Transverse colon (tissue), 4 donors: ENCODE measurements at regions not wholly inside any gene's neighbourhood (a gene's known extent, or its start where the extent isn't known, plus 50 kb on each side); places are given as distances from the start of the nearest gene placed in this dataset.
"Not testable (repeated sequence)": the region's sequence is repeated elsewhere in the genome, so short reads cannot be mapped to it uniquely, and the experiment has no call there.

Experiments used
- DNase-seq: peaks from one replicate; pipeline ENCODE4 v3.0.0-alpha.2; 2019
- H3K27ac ChIP-seq, 4 donors: fragments of 200-600 bp; sonication (generic); 2 replicates each; pipeline ENCODE4 v1.5.1; 2016 to 2018; ENCODE audit warnings: inconsistent platforms in 4 of 4
- H3K27me3 ChIP-seq: fragments of 200-600 bp; sonication (generic); 2 replicates; pipeline ENCODE4 v1.5.1; 2017; ENCODE audit warnings: inconsistent platforms
- H3K36me3 ChIP-seq, 4 donors: fragments of 200-600 bp; sonication (generic); 2 replicates each; pipeline ENCODE4 v1.5.1; 2017 to 2019; ENCODE audit warnings: inconsistent platforms in 4 of 4
- H3K4me1 ChIP-seq, 4 donors: fragments of 200-600 bp; sonication (generic); 2 replicates each; pipeline ENCODE4 v1.5.1; 2017 to 2020; ENCODE audit warnings: inconsistent platforms in 4 of 4
- H3K4me3 ChIP-seq, 4 donors: fragments of 200-600 bp; sonication (generic); 1 replicate in 1 of 4; 2 replicates in 3 of 4; pipeline versions ENCODE4 v1.5.1 to v1.6.1; 2017 to 2019; ENCODE audit warnings: inconsistent platforms in 4 of 4
- H3K9me3 ChIP-seq, 2 donors: fragments of 200-600 bp; sonication (generic); 2 replicates each; pipeline ENCODE4 v1.5.1; 2017 to 2019; ENCODE audit warnings: inconsistent platforms in 2 of 2
- CTCF ChIP-seq, 5 experiments: fragments of 200-600 bp in 3 of 5; fragments of 450-650 bp in 2 of 5; sonication (generic) in 3 of 5; IDR thresholded peaks; 1 replicate in 2 of 5; 2 replicates in 3 of 5; pipeline ENCODE4 v1.5.1; 2016 to 2017; ENCODE audit warnings: antibody characterized with exemption in 5 of 5, inconsistent platforms in 3 of 5, mild to moderate bottlenecking in 2 of 5, moderate library complexity in 1 of 5
- EP300 ChIP-seq: sonication (generic); formaldehyde crosslinking; IDR thresholded peaks from one replicate; pipeline ENCODE4 v1.6.1; 2017; ENCODE audit warnings: antibody characterized with exemption, low read depth
- POLR2A ChIP-seq: fragments of 450-650 bp; IDR thresholded peaks from one replicate; pipeline ENCODE4 v1.6.1; 2016; ENCODE audit warnings: antibody characterized with exemption, mild to moderate bottlenecking, moderate library complexity
- POLR2AphosphoS5 ChIP-seq, 3 donors: sonication (generic); formaldehyde crosslinking; IDR thresholded peaks; one replicate each; pipeline ENCODE4 v1.6.1; 2016; ENCODE audit warnings: antibody characterized with exemption in 3 of 3
- WGBS, 2 donors: methylation state at CpG; one replicate each; pipeline ENCODE4 v1.1.5; 2018; ENCODE audit warnings: low coverage in 1 of 2; 5-methylcytosine and 5-hydroxymethylcytosine counted together
- in situ Hi-C, 4 donors: fragments of 200-750 bp; cut with MboI; loops; one replicate each; pipeline versions ENCODE4 v1.15.0 to v1.15.1; 2017; ENCODE audit warnings: low sequenced_read_pairs in 3 of 4, low pct_ligation_motif_present in 1 of 4, low pct_unique_long_range_greater_than_20kb in 1 of 4
- intact Hi-C: fragments of 100-400 bp; cut with DNase I; formaldehyde crosslinking; loops from one replicate; pipeline ENCODE4 v1.15.1; 2023; ENCODE audit warnings: low total_unique reads

- 41 to 54% methylated on average over 7 to 13 of the region's 13 CpGs for WGBS, 2 donors
- intact Hi-C loops (no loop called here), in situ Hi-C loops (loop anchor here in 3 of 4 donors (10.0 to 25.0 kb wide), 3 partner anchors 275 to 378 kb away; partner anchors contain the start of gene CLDN11 (in 2 of the 3))
- no peak overlapping the region for H3K4me3 ChIP-seq
- H3K4me1 ChIP-seq = no peaks in the 10 kb centered on the region
- H3K9me3 ChIP-seq = no peaks in the 10 kb centered on the region
- no peak overlapping the region for H3K27ac ChIP-seq
- H3K36me3 ChIP-seq = no peaks in the 10 kb centered on the region
- H3K27me3 ChIP-seq = no peaks in the 10 kb centered on the region
- DNase-seq = peak; percentile 65
- no peak for TF ChIP-seq POLR2A
- peak; percentile 64 to 73 (median 71) for TF ChIP-seq CTCF (IDR thresholded peaks at IDR 0.05)
Observed at GRCh38 chr3:170689893-170690660, 104.2 kb upstream of the SLC7A14 start.

GRCh38 chr3:170689296-170689829, 103.5 kb upstream of the SLC7A14 start:
- no peak for DNase-seq
- in situ Hi-C loops (loop anchor here in 2 of 4 donors (25.0 kb wide), 2 partner anchors 277 to 377 kb away; partner anchors contain the start of gene CLDN11 (in 1 of the 2)), intact Hi-C loops (no loop called here)
- TF ChIP-seq EP300 = no peak
- TF ChIP-seq POLR2AphosphoS5 (IDR thresholded peaks at IDR 0.05) = no peak
- no peak for TF ChIP-seq CTCF (IDR thresholded peaks at IDR 0.05)
- WGBS, 2 donors = 63 to 84% methylated on average over 2 to 4 of the region's 4 CpGs
- no peak overlapping the region for H3K27ac ChIP-seq
- H3K36me3 ChIP-seq = no peaks in the 10 kb centered on the region
- no peak overlapping the region for H3K4me3 ChIP-seq
- H3K4me1 ChIP-seq = no peaks in the 10 kb centered on the region
- no peaks in the 10 kb centered on the region for H3K9me3 ChIP-seq
- no peaks in the 10 kb centered on the region for H3K27me3 ChIP-seq

GRCh38 chr3:170688222-170688621, 102.3 kb upstream of the SLC7A14 start:
- H3K27me3 ChIP-seq, intact Hi-C loops, H3K4me3 ChIP-seq, H3K36me3 ChIP-seq, H3K27ac ChIP-seq, DNase-seq, H3K9me3 ChIP-seq, H3K4me1 ChIP-seq: not testable (repeated sequence)
- 88 to 100% methylated on average over 3 to 4 of the region's 4 CpGs for WGBS, 2 donors
- in situ Hi-C loops = loop anchor here in 2 of 4 donors (25.0 kb wide), 2 partner anchors 276 to 376 kb away; partner anchors contain the start of gene CLDN11 (in 1 of the 2)

- H3K4me3 ChIP-seq = no peak overlapping the region
- H3K27ac ChIP-seq = no peak overlapping the region
- intact Hi-C loops = loop anchor here (5.0 kb wide), 1 partner anchor 143 kb away; no protein-coding TSS in a partner anchor
- no peaks in the 10 kb centered on the region for H3K9me3 ChIP-seq
- no peak for DNase-seq
- no peaks in the 10 kb centered on the region for H3K27me3 ChIP-seq
- TF ChIP-seq EP300 (no peak), POLR2AphosphoS5 (IDR thresholded peaks at IDR 0.05) (no peak), POLR2A (no peak)
- in situ Hi-C loops = loop anchor here in 2 of 4 donors (25.0 kb wide), 2 partner anchors 268 to 368 kb away; partner anchors contain the start of gene CLDN11 (in 1 of the 2)
- H3K4me1 ChIP-seq = no peaks in the 10 kb centered on the region
- H3K36me3 ChIP-seq = no peaks in the 10 kb centered on the region
Observed at GRCh38 chr3:170680593-170680992, 94.7 kb upstream of the SLC7A14 start.

- H3K4me3 ChIP-seq = no peak overlapping the region
- TF ChIP-seq CTCF (IDR thresholded peaks at IDR 0.05) (no peak), POLR2AphosphoS5 (IDR thresholded peaks at IDR 0.05) (no peak), EP300 (no peak), POLR2A (no peak)
- DNase-seq = no peak
- H3K36me3 ChIP-seq = no peaks in the 10 kb centered on the region
- intact Hi-C loops = no loop called here
- no peaks in the 10 kb centered on the region for H3K4me1 ChIP-seq
- H3K27me3 ChIP-seq = no peaks in the 10 kb centered on the region
- H3K27ac ChIP-seq = no peak overlapping the region
- no peaks in the 10 kb centered on the region for H3K9me3 ChIP-seq
- in situ Hi-C loops = loop anchor here in 2 of 4 donors (25.0 kb wide), 2 partner anchors 267 to 367 kb away; partner anchors contain the start of gene CLDN11 (in 1 of the 2)
- 75 to 81% methylated on average over 3 of the region's 3 CpGs for WGBS, 2 donors
Observed at GRCh38 chr3:170679190-170679589, 93.3 kb upstream of the SLC7A14 start.
